ENCODE measurements at regions not wholly inside any gene's neighbourhood (a gene's known extent, or its start where the extent isn't known, plus 50 kb on each side); places are given as distances from the start of the nearest gene placed in this dataset.

DNA sequence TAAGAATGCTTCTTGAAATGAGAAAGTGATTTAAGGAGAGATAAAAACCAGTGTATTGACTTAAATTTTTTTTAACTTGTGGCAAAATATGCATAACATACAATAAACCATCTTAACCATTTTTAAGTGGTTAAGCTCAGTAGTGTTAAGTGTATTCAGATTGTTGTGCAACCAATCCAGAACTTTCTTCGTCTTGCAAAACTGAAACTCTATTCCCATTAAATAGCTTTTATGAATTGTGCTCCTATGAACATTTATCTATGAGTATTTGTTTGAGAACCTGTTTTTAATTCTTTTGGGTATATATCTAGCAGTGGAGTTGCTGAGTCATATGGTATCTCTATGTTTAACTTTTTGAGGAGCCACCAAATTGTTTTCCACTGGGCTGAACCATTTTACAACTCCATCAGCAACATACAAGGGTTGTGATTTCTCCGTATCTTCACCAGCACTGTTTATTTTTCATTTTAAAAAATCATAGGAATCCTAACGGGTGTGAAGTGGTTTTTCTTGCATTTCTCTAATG, 76.6 kb upstream of the ACTBL2 start:
- no peak for DNase-seq

DNA sequence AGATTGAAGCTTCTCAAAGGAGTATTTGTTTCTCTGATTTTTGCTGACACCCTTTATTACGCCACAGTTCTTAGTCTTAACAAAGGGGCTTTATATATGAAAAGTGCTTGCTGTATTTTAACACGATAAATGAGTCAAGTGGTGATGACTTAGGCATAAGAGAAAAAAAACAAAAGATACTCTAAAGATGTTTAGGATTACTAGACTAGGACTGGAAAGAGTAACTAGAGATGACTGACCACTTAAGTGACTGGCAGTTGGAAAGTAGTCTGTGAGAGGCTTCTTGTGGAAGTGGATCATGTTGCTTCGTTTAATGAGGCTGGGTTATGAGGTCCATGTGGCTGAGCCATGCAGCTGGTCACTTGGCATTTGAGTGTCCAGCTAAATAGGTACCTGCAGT, 69.4 kb upstream of the ACTBL2 start:
- DNase-seq: peak; percentile 38

DNA sequence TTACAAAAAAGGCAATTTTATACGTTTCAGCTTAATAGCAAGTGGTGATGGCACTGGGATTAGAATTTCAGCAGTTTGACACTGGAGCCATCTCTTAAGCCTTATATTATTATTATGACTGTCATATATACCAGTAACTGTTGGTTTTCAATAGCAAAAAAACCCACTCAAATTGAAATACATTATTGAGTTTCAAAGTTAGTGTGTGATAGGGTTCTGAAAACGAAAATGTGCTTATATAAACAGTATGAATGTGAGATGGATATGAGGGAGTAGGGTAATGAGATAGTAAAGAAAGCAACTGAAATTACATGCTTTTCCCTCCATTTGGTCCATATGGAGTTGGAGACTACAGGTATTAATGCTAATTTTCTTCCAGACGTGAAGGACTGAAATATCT, 68.6 kb upstream of the ACTBL2 start:
- no peak for DNase-seq

DNA sequence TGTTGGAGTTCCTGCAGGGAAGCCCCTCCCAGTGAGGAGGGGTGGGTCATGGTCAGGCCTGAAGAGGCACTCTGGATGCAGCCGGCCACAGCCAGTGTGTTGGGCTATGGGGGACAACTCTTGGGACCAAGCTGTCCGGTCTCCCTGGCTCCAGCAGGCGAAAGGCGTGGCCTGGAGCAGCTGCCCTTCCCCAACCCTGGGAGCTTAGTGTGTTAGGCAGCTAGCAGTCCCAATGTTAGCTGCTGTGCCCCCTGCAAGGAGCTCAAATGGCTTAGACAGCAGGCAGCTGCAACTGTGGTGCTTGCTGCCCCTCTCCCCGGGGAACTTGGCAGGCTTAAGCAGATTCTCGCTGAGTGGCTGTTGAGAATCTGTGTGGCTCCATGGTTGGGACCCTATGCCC, 67.5 kb upstream of the ACTBL2 start:
- DNase-seq: no peak

DNA sequence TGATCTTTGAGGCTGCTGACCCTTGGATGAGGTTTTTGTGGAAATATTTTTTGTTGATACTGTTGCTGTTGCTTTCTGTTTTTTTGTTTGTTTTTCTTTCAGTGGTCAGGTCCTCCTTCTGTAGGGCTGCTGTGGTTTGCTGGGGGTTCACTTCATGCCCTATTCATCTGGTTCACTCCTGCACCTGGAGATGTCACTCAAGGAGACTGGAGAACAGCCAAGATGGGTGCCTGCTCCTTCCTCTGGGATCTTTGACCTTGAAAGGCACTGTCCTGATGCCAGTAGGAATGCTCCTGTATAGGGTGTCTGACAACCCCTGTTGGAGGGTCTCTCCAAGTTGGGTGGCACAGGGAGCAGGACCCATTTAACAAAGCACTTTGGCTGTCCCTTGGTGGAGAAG, 67.0 kb upstream of the ACTBL2 start:
- no peak for DNase-seq

DNA sequence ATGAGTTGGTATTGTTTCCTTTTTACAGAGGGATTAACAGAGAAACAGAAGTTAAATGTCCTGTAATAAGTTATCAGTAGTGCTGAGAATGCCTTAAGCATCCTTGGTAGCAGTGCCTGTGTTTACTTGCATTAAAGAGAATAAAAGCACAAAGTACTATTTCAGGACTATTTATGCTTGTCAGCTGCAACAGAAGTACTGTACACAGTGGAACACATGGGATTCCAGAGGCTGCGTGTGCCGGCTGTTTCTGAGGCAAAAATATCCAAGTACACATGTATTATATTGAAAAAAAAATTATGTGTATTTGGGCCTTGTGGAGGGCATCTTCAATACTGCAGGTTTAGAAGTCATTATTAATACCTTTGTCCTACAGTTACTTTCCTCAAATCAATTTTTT, 58.2 kb upstream of the ACTBL2 start:
- DNase-seq: no peak

DNA sequence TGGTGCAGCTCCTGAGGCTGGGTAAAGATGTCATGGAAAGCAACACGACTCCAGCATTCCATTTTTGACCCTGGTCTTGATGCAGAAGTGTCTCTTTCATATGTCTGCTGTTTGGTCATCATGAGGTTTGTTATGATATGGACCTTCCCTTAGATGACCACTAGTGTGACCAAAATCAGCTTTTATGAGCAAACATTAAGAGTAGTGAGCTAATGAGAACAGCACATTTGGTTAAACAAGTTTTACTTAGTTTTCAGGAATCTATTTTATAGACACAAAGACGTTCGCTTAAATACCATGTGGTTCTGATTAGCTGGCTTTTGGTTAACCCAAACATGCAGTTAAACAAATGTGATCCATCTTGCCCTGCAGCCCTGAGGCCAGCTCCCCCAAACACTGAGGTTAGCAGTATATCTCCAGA, 56.7 kb upstream of the ACTBL2 start:
- DNase-seq: no peak

DNA sequence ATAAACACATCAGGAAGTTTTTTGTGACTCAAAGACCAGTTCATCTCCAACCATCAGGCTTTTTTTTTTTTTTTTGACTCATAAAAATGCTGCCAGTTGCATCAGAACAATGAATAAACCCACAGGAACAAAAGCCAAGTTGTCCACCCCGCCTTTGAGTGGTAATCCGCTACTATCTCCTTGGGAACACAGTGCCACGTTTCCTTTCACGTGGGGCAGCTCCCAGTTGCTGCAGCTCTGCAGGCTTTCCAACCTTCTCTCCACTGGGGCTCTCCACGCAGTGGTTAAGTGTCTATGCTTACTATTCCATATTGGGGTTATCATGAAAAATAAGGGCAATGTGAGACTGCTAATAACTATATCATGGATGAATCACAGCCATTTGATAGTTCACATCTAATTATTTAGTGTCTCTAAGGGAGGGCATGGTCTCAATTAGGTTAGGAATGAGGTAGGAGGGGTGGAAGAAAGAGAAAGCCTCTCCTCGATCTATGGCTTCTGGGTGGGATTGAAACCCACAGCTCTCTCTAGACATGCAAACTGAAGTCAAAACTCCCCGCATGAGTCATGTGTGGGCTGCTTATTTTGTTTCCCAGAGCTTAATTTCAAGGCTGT, 55.8 kb upstream of the ACTBL2 start:
- no peak for DNase-seq

DNA sequence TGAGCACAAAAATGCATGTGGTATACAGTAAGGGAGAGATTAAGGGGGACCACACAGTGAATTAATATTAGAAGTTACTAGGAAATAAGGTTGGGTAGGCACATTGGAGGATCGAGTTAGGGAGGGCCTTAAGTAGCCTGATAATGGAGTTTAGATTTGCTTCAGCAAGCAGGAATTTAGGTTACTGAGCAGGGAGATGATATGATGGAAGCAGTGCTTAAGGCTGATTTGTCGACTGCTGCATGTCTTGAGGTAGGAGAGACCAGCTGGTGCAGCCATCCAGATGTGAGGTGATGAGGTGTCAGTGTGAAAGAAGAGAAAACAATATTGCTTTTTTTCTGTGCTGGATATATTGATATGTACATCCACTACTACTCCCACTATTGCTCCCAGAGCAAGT, 55.2 kb upstream of the ACTBL2 start:
- no peak for DNase-seq

DNA sequence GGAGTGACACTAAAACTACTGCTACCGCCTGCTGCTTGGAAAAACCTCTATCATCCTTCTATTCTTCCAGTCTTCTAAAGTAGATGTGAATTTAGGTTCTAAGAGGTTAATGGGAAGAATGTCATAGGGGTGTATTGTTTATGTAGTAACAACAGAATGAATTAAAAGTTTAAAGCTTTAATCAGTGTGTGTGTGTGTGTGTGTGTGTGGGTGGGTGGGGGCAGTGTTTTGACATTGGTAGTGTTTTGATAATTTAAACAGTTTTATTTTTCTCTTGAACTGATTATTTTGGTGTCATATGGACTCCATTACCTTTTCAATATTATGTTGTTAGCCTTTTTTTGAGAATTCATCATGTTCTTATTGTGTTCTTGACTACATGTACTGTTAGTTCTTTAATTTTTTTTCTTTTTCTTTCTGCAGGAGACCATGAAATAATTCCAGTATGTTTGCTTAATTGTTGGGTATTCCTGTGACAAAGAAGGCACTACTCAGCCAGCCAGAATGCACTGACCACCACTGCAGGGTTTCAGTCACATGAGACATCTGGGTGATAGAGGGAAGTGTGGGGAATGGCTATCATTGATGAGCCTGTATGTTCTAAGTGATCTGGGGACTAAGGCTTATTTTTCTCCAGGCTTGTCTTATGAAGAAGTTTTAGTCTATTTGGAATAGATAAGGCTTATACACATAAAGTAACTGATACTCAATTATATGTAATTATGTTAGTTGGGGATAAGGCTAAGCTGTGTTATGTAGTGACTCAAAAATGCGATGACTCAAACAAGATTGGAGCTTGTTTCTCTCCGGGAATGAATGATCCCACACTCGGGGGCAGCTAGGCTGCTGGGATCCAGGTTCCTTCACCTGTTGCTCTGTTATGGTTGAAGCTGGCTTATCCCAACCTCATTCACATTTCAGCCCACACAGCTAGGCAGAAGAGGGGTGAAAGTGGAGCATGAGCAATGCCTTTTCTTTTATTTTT, 50.2 kb upstream of the ACTBL2 start:
- no peak for DNase-seq
